ENCODE measurements at regions not wholly inside any gene's neighbourhood (a gene's known extent, or its start where the extent isn't known, plus 50 kb on each side); places are given as distances from the start of the nearest gene placed in this dataset.
A peak's percentile ranks its signal among the peaks of the same experiment; 100 is the strongest.

- Histone ChIP-seq H3K27ac (ENCODE audit: low read length) (no peak overlapping the region), H3K4me1 (ENCODE audit: low read length) (peaks cover 12% of the 10 kb centered on the region), H3K4me2 (ENCODE audit: low read length) (no peak overlapping the region), H3K9me3 (ENCODE audit: insufficient read depth, low read length) (no peaks in the 10 kb centered on the region), H3K27me3 (ENCODE audit: low read depth, low read length) (peaks cover 14% of the 10 kb centered on the region), H3K36me3 (replicated peaks; ENCODE audit: low read depth, low read length) (no peaks in the 10 kb centered on the region), H3K4me3 (ENCODE audit: low read length) (no peak overlapping the region), H3K9ac (ENCODE audit: low read length) (no peak overlapping the region), H3K79me2 (ENCODE audit: low read length) (no peaks in the 10 kb centered on the region), H4K20me1 (ENCODE audit: insufficient read depth, low read length) (no peaks in the 10 kb centered on the region), H2AFZ (ENCODE audit: low read depth, low read length) (no peak overlapping the region)
- no peak for TF ChIP-seq EZH2phosphoT487 (IDR thresholded peaks at IDR 0.05; ENCODE audit: low read depth)
- TF ChIP-seq CTCF (IDR thresholded peaks at IDR 0.05; ENCODE audit: low read depth, low read length) = no peak
These were observed 84.7 kb downstream of the LINGO1 start for GRCh38 chr15:77547801-77548588.

- H3K36me3 ChIP-seq (replicated peaks; ENCODE audit: low read depth, low read length) = no peaks in the 10 kb centered on the region
- peaks cover 18% of the 10 kb centered on the region for H3K4me1 ChIP-seq (ENCODE audit: low read length)
- no peak overlapping the region for H3K27ac ChIP-seq (ENCODE audit: low read length)
- no peak overlapping the region for H3K9ac ChIP-seq (ENCODE audit: low read length)
- H2AFZ ChIP-seq (ENCODE audit: low read depth, low read length) = no peak overlapping the region
- no peaks in the 10 kb centered on the region for H4K20me1 ChIP-seq (ENCODE audit: insufficient read depth, low read length)
- H3K79me2 ChIP-seq (ENCODE audit: low read length) = no peaks in the 10 kb centered on the region
- TF ChIP-seq EZH2phosphoT487 (IDR thresholded peaks at IDR 0.05; ENCODE audit: low read depth) (no peak), CTCF (IDR thresholded peaks at IDR 0.05; ENCODE audit: low read depth, low read length) (0 out of 2 replicates have a peak, but pooled peaks have one; percentile 7)
- H3K9me3 ChIP-seq (ENCODE audit: insufficient read depth, low read length) = no peaks in the 10 kb centered on the region
- peaks cover 14% of the 10 kb centered on the region for H3K27me3 ChIP-seq (ENCODE audit: low read depth, low read length)
- no peak overlapping the region for H3K4me3 ChIP-seq (ENCODE audit: low read length)
- H3K4me2 ChIP-seq (ENCODE audit: low read length) = no peak overlapping the region
These were observed 85.8 kb downstream of the LINGO1 start for GRCh38 chr15:77546870-77547269.

- peaks cover 18% of the 10 kb centered on the region for H3K4me1 ChIP-seq (ENCODE audit: low read length)
- H3K27ac ChIP-seq (ENCODE audit: low read length) = no peak overlapping the region
- no peak overlapping the region for H3K4me3 ChIP-seq (ENCODE audit: low read length)
- H3K27me3 ChIP-seq (ENCODE audit: low read depth, low read length) = peaks cover 14% of the 10 kb centered on the region
- H4K20me1 ChIP-seq (ENCODE audit: insufficient read depth, low read length) = no peaks in the 10 kb centered on the region
- no peaks in the 10 kb centered on the region for H3K36me3 ChIP-seq (replicated peaks; ENCODE audit: low read depth, low read length)
- H3K4me2 ChIP-seq (ENCODE audit: low read length) = no peak overlapping the region
- no peaks in the 10 kb centered on the region for H3K79me2 ChIP-seq (ENCODE audit: low read length)
- no peak overlapping the region for H2AFZ ChIP-seq (ENCODE audit: low read depth, low read length)
- H3K9ac ChIP-seq (ENCODE audit: low read length) = no peak overlapping the region
- TF ChIP-seq CTCF (IDR thresholded peaks at IDR 0.05; ENCODE audit: low read depth, low read length) (no peak), EZH2phosphoT487 (IDR thresholded peaks at IDR 0.05; ENCODE audit: low read depth) (no peak)
- H3K9me3 ChIP-seq (ENCODE audit: insufficient read depth, low read length) = no peaks in the 10 kb centered on the region
These were observed 86.6 kb downstream of the LINGO1 start for GRCh38 chr15:77546050-77546501.

- H3K4me1 ChIP-seq (ENCODE audit: low read length) = peaks cover 25% of the 10 kb centered on the region
- no peaks in the 10 kb centered on the region for H4K20me1 ChIP-seq (ENCODE audit: insufficient read depth, low read length)
- no peaks in the 10 kb centered on the region for H3K9me3 ChIP-seq (ENCODE audit: insufficient read depth, low read length)
- no peaks in the 10 kb centered on the region for H3K79me2 ChIP-seq (ENCODE audit: low read length)
- no peaks in the 10 kb centered on the region for H3K36me3 ChIP-seq (replicated peaks; ENCODE audit: low read depth, low read length)
- H3K4me3 ChIP-seq (ENCODE audit: low read length) = no peak overlapping the region
- TF ChIP-seq EZH2phosphoT487 (IDR thresholded peaks at IDR 0.05; ENCODE audit: low read depth) = no peak
- no peak for TF ChIP-seq CTCF (IDR thresholded peaks at IDR 0.05; ENCODE audit: low read depth, low read length)
- no peak overlapping the region for H3K9ac ChIP-seq (ENCODE audit: low read length)
- no peak overlapping the region for H3K4me2 ChIP-seq (ENCODE audit: low read length)
- H2AFZ ChIP-seq (ENCODE audit: low read depth, low read length) = no peak overlapping the region
- peaks cover 14% of the 10 kb centered on the region for H3K27me3 ChIP-seq (ENCODE audit: low read depth, low read length)
- H3K27ac ChIP-seq (ENCODE audit: low read length) = no peak overlapping the region
These were observed 87.7 kb downstream of the LINGO1 start for GRCh38 chr15:77545058-77545457.
